NCI-H2196 treated with DMSO at 0.1 percent for 48 hours (cell line): ENCODE measurements at regions not wholly inside any gene's neighbourhood (a gene's known extent, or its start where the extent isn't known, plus 50 kb on each side); places are given as distances from the start of the nearest gene placed in this dataset.
"Not testable (repeated sequence)": the region's sequence is repeated elsewhere in the genome, so short reads cannot be mapped to it uniquely, and the experiment has no call there.

Experiments
- DNase-seq: peaks from one replicate; lab custom pipeline; 2025; ENCODE audit not compliant: unreplicated experiment; lab: John Stamatoyannopoulos, UW

DNA sequence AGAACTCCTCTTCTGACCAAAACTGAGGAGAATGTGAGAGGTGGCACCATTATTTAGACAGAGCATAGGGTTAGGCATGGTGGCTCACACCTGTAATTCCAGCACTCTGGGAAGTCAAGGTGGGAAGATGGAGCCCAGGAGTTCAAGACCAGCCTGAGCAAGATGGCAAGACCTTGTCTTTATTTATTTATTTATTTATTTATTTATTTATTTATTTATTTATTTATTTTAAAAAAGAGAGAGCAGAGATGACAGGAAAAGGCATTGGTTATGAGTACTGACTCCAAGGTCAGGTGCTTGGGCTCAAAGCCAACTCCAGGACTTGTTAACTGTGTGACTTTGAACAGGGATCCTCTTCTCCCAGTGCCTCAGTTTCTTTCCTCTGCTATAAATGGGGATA lies 217.7 kb downstream of the MEX3B start:
- DNase-seq = no peak

DNA sequence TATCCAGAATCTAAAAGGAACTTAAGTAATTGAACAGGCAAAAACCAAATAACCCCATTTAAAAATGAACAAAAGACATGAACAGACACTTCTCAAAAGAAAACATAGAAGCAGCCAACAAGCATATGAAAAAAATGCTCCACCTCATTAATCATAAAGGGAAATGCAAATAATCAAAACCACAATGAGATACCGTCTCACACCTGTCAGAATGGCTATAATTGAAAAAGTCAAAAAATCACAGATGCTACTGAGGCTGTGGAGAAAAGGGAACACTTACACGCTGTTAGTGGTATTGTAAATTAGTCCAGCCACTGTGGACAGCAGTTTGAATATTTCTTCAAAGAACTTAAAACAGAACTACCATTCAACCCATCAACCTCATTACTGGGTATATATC lies 220.7 kb downstream of the MEX3B start:
- DNase-seq = no peak

DNA sequence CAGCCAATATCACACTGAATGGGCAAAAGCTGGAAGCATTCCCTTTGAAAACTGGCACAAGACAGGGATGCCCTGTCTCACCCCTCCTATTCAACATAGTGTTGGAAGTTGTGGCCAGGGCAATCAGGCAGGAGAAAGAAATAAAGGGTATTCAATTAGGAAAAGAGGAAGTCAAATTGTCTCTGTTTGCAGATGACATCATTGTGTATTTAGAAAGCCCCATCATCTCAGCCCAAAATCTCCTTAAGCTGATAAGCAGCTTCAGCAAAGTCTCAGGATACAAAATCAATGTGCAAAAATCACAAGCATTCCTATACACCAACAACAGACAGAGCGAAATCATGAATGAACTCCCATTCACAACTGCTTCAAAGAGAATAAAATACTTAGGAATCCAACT lies 223.2 kb downstream of the MEX3B start:
- not testable (repeated sequence) for DNase-seq

GRCh38 chr15:81819924-81820635 lies 225.7 kb downstream of the MEX3B start:
- no peak for DNase-seq

DNA sequence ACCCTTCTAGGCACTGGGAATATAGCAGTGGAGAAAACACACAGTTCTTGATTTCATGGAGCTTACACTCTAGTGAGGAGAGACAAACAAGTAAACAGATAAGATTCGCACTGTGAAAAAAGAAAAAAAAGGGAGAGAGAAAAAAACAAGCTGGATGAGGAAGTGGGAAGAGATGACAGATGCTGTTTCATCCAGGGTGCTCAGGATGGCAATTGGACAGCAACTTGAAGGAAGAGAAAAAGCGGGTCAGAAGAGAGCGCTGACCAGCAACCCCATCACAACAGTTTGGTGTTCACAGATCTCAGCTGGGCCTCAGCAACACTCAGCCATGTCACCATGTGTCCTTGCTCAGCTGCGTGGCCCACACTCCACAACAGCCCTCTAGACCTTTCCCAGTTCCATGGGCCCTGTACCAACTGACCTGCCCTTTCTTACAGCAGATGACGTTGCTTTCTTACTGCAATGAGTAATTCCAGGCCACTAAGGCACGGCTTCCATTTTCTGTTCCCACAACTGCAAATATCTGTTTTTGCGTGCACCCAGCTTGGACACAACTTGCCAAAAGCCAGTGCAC lies 230.8 kb downstream of the MEX3B start:
- no peak for DNase-seq

DNA sequence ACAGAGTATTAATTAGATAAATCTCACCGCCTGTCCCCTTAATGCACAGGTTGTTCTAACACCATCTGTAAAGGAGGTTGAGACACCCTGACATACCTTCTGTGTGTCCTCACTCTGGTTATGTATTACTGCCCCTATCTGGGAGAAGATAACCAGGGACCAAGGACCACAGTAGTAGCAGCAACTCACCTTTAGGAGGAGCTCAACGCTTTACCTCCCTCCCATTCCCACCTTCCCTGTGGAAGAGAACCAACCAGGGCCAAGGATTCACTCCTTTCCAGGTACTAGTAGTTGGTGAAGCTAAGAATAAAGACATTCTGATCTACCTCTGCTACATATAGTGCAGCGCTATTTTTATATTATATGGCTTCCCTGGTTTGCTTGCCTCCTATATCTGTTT lies 232.6 kb downstream of the MEX3B start:
- DNase-seq = no peak

DNA sequence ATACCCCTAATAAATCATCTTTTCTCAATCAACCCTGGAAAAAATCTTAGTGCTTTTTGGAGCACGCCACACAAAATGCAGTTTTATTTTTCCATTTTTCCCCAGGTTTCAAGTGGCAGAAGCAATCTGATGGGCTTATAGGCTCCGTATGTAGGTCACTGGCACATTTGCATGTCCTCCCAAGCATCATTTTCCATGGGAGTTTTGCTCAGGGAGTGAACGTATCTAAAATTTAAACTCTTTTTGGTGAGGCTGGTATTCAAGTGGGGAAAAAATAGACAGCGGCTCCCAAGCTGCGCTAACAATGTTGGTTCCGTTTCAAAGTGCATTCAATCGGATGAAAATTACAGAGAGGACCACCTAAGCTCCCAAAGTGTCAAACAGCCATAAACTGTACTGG lies 233.4 kb downstream of the MEX3B start:
- DNase-seq = no peak

GRCh38 chr15:81811736-81812135 lies 234.1 kb downstream of the MEX3B start:
- no peak for DNase-seq

GRCh38 chr15:81809543-81809942 lies 236.3 kb downstream of the MEX3B start:
- DNase-seq = no peak

DNA sequence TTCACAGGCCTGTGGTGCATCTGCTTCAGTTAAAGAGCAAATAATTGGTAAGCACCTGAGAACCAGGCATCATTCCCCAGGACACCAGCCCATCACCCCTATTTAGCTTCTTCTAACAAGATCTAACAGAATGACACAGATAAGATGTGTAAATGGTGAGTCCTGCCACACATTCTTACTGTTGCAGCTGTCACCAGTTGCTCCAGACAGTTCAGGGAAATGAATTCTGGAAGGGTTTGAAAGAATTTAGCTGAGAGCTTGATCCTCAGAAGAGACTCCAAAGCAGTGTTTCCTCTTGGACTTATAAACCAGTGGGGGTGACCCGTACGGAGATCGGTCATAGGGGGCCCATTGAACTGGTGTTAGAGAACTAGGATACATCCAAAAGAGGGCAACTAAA lies 238.0 kb downstream of the MEX3B start:
- DNase-seq = no peak

DNA sequence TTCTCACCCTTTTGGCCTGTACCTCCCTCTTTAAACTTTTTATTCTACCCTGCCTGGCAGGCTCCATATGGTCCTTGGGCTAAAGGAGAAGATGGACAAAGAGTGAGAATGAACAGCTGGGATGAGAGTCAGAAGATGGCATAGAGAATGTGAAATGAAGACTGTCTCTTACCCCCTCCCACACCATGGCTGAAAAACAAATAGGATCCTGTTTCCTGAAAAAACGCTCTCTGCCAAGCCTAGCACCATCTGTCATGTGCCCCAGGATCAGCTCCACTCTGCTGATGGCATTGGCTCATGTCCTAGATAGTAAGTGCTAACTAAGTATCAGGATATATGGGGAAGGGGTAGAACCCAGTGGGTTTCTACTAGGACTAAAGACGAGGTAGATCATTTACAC lies 238.6 kb downstream of the MEX3B start:
- no peak for DNase-seq

- no peak for DNase-seq
Observed at GRCh38 chr15:81795899-81796298, 249.9 kb downstream of the MEX3B start.

GRCh38 chr15:81792646-81793045 lies 253.2 kb downstream of the MEX3B start:
- DNase-seq = no peak

- not testable (repeated sequence) for DNase-seq
Observed at GRCh38 chr15:81791322-81791721, 254.5 kb downstream of the MEX3B start.

DNA sequence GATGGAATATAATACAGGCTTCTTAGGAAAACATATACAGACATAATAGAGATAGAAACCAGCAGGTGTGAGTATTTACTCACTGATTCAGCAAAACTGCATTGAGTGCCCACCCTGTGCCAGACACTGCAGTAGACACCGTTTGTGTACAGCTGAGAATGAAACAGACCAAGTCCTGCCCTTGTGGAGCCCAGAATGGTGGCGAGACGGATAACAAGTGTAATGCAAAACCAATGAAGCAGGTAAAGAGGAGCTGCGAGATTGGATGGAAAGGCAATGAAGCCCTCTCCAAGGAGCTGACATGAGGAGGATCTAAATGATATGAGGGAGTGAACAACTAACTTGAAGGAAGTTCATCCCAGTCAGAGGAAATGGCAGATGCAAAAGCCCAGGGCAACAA lies 256.4 kb downstream of the MEX3B start:
- no peak for DNase-seq

- no peak for DNase-seq
Observed at GRCh38 chr15:81786776-81787175, 259.0 kb downstream of the MEX3B start.

DNA sequence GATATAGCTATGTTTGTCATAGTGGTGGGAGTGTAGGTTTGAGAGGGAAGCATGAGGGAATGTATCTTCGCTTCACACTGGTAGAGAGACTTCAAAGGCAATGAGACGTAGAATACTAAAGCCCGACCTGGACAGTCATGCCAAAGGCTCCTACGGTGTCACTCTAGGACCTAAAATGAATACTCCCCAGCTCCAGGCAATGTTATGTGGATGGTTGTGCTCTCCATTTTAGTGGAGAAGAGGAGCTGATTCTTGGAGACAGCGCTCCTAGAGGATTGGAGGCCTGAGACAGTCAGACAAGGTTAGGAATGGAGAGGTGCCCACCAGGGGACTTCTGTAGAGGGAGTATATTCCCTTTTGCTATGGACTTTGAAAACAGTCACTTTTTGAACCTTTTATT lies 260.1 kb downstream of the MEX3B start:
- DNase-seq = no peak

DNA sequence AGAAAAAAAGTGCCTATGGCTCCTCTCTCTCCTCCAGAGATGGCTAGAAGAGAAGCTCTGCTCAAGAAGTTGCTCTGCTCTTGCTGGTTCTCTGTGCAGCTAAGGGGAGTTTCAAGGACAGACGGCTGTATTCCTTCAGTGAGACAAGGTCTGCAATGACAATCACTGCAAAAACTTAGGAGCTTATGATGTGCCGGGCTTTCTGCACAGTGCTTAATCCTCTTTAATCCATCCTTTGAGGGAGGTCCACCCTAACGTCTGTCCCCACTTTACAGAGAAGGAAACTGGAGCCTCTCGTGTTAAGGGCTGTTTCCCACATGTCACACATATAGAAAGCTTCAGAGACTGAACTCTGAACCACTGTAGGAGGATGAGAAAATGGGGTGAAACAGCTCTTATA lies 260.6 kb downstream of the MEX3B start:
- DNase-seq = no peak

- DNase-seq = no peak
Observed at GRCh38 chr15:81784751-81785150, 261.1 kb downstream of the MEX3B start.

- no peak for DNase-seq
Observed at GRCh38 chr15:81783586-81783985, 262.2 kb downstream of the MEX3B start.

DNA sequence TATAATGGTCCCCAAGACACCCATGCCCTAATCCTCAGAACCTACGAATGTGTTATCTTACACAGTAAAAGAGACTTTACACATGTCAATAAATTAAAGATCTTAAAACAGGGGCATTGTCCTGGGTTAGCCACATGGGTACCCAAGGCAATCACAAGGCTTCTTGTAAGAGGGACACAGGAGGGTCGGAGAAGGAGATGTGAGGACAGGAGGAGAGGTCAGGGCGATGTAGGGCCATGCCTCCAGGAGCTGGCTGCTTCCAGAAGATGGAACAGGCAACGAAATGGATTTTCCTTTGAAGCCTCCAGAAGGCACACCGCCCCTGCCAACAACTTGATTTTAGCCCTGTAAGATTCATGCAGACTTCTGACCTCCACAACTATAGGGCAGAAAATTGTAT lies 262.7 kb downstream of the MEX3B start:
- no peak for DNase-seq

DNA sequence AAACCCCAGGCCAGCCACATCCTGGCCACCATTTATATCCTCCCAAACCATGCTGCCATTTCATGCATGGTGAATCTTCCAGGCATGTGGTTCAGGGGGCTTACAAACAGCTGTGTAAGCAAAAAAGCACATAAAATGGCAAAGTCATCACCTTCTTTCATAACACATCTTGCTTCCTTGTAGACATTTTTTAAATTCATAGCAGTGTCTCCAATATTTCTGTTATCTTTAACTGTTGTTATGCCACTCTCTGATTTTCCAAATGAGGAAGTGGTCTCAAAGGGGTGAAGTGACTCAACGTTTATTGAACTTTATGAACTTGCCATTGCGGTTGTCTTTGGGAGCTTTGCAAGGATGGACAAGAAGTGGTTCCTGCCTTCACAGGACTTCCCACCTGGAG lies 264.4 kb downstream of the MEX3B start:
- no peak for DNase-seq

DNA sequence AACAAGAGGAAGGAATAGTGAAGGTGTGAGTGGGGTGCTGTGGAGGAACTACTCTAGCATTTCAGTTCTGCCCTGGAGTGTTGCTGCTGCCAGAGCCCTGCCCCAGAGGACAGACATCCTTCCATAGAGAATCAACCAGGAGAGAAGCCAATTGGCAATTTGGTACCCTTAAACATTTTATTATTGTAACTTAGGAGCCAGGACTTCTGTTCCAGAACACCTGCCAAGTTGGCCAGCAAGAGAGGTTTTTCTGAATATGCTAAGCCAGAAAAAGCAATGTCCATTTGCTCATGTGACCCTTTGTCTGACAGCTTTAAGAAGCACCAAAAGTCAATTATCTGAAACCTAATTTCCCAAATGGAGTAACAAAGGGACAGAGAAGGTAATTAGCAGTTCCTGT lies 264.9 kb downstream of the MEX3B start:
- no peak for DNase-seq
